ENCODE measurements at regions not wholly inside any gene's neighbourhood (a gene's known extent, or its start where the extent isn't known, plus 50 kb on each side); places are given as distances from the start of the nearest gene placed in this dataset.

- Histone ChIP-seq H3K79me2 (ENCODE audit: low read length) (no peaks in the 10 kb centered on the region), H2AFZ (ENCODE audit: low read depth, low read length) (no peak overlapping the region), H3K36me3 (replicated peaks; ENCODE audit: low read depth, low read length) (no peaks in the 10 kb centered on the region), H3K27me3 (ENCODE audit: low read depth, low read length) (no peaks in the 10 kb centered on the region), H4K20me1 (ENCODE audit: insufficient read depth, low read length) (no peaks in the 10 kb centered on the region), H3K9me3 (ENCODE audit: insufficient read depth, low read length) (no peaks in the 10 kb centered on the region), H3K27ac (ENCODE audit: low read length) (no peak overlapping the region), H3K4me1 (ENCODE audit: low read length) (peaks cover 4% of the 10 kb centered on the region; the same call in 1 of the 2 replicates), H3K4me3 (ENCODE audit: low read length) (no peak overlapping the region), H3K4me2 (ENCODE audit: low read length) (no peak overlapping the region), H3K9ac (ENCODE audit: low read length) (no peak overlapping the region)
- TF ChIP-seq EZH2phosphoT487 (IDR thresholded peaks at IDR 0.05; ENCODE audit: low read depth), result no peak
- no peak for TF ChIP-seq CTCF (IDR thresholded peaks at IDR 0.05; ENCODE audit: low read depth, low read length)
These were observed 165.4 kb upstream of the ZPLD1 start for GRCh38 chr3:102269406-102269805.

- TF ChIP-seq EZH2phosphoT487 (IDR thresholded peaks at IDR 0.05; ENCODE audit: low read depth), result no peak
- TF ChIP-seq CTCF (IDR thresholded peaks at IDR 0.05; ENCODE audit: low read depth, low read length), result no peak
- H3K4me2 ChIP-seq (ENCODE audit: low read length), result no peak overlapping the region
- H3K4me3 ChIP-seq (ENCODE audit: low read length), result no peak overlapping the region
These were observed 144.6 kb upstream of the ZPLD1 start for GRCh38 chr3:102290241-102290640.

GRCh38 chr3:102295756-102296155, 139.1 kb upstream of the ZPLD1 start:
- no peaks in the 10 kb centered on the region for H3K9me3 ChIP-seq (ENCODE audit: insufficient read depth, low read length)
- H3K36me3 ChIP-seq (replicated peaks; ENCODE audit: low read depth, low read length), result no peaks in the 10 kb centered on the region
- no peak overlapping the region for H2AFZ ChIP-seq (ENCODE audit: low read depth, low read length)

More at GRCh38 chr3:102290241-102290640, 144.6 kb upstream of the ZPLD1 start:
- Histone ChIP-seq H3K27me3 (ENCODE audit: low read depth, low read length) (no peaks in the 10 kb centered on the region), H3K36me3 (replicated peaks; ENCODE audit: low read depth, low read length) (no peaks in the 10 kb centered on the region), H4K20me1 (ENCODE audit: insufficient read depth, low read length) (no peaks in the 10 kb centered on the region), H3K9me3 (ENCODE audit: insufficient read depth, low read length) (no peaks in the 10 kb centered on the region), H3K4me1 (ENCODE audit: low read length) (no peaks in the 10 kb centered on the region), H3K9ac (ENCODE audit: low read length) (no peak overlapping the region), H3K79me2 (ENCODE audit: low read length) (no peaks in the 10 kb centered on the region), H3K27ac (ENCODE audit: low read length) (no peak overlapping the region), H2AFZ (ENCODE audit: low read depth, low read length) (no peak overlapping the region)

GRCh38 chr3:102297072-102297658, 137.7 kb upstream of the ZPLD1 start:
- no peak for TF ChIP-seq CTCF (IDR thresholded peaks at IDR 0.05; ENCODE audit: low read depth, low read length)
- no peak for TF ChIP-seq EZH2phosphoT487 (IDR thresholded peaks at IDR 0.05; ENCODE audit: low read depth)
- H3K9ac ChIP-seq (ENCODE audit: low read length), result no peak overlapping the region
- H3K4me2 ChIP-seq (ENCODE audit: low read length), result no peak overlapping the region
- no peak overlapping the region for H3K27ac ChIP-seq (ENCODE audit: low read length)
- no peaks in the 10 kb centered on the region for H3K36me3 ChIP-seq (replicated peaks; ENCODE audit: low read depth, low read length)
- H4K20me1 ChIP-seq (ENCODE audit: insufficient read depth, low read length), result no peaks in the 10 kb centered on the region
- H2AFZ ChIP-seq (ENCODE audit: low read depth, low read length), result peak overlapping the region; percentile 46; the same call in 1 of the 2 replicates
- no peak overlapping the region for H3K4me3 ChIP-seq (ENCODE audit: low read length)
- no peaks in the 10 kb centered on the region for H3K79me2 ChIP-seq (ENCODE audit: low read length)
- no peaks in the 10 kb centered on the region for H3K27me3 ChIP-seq (ENCODE audit: low read depth, low read length)
- no peaks in the 10 kb centered on the region for H3K9me3 ChIP-seq (ENCODE audit: insufficient read depth, low read length)
- no peaks in the 10 kb centered on the region for H3K4me1 ChIP-seq (ENCODE audit: low read length)

More at GRCh38 chr3:102295756-102296155, 139.1 kb upstream of the ZPLD1 start:
- Histone ChIP-seq H3K27me3 (ENCODE audit: low read depth, low read length) (no peaks in the 10 kb centered on the region), H3K9ac (ENCODE audit: low read length) (no peak overlapping the region), H3K4me3 (ENCODE audit: low read length) (no peak overlapping the region), H3K27ac (ENCODE audit: low read length) (no peak overlapping the region), H3K79me2 (ENCODE audit: low read length) (no peaks in the 10 kb centered on the region), H3K4me1 (ENCODE audit: low read length) (no peaks in the 10 kb centered on the region), H3K4me2 (ENCODE audit: low read length) (no peak overlapping the region), H4K20me1 (ENCODE audit: insufficient read depth, low read length) (no peaks in the 10 kb centered on the region)
- TF ChIP-seq CTCF (IDR thresholded peaks at IDR 0.05; ENCODE audit: low read depth, low read length) (no peak), EZH2phosphoT487 (IDR thresholded peaks at IDR 0.05; ENCODE audit: low read depth) (no peak)
